HAP-1 (cell line): ENCODE measurements at regions not wholly inside any gene's neighbourhood (a gene's known extent, or its start where the extent isn't known, plus 50 kb on each side); places are given as distances from the start of the nearest gene placed in this dataset.

Experiments used
- DNase-seq, 2 experiments: peaks; one replicate each; pipeline ENCODE4 v3.0.0-alpha.2; 2016 to 2020; ENCODE audit warnings: low spot score in 2 of 2
- H3K27me3 ChIP-seq: fragments of 250-450 bp; sonication (Bioruptor Pico); 2 replicates; pipeline ENCODE4 v1.5.1; 2020; ENCODE audit warnings: low read depth, mild to moderate bottlenecking, moderate library complexity
- H3K36me3 ChIP-seq: fragments of 250-450 bp; sonication (Bioruptor Pico); replicated peaks from 2 replicates; pipeline ENCODE4 v1.5.1; 2020; ENCODE audit warnings: mild to moderate bottlenecking
- H3K4me1 ChIP-seq: fragments of 250-450 bp; sonication (Bioruptor Pico); 2 replicates; pipeline ENCODE4 v1.5.1; 2020; ENCODE audit warnings: mild to moderate bottlenecking
- H3K4me3 ChIP-seq: fragments of 250-450 bp; sonication (Bioruptor Pico); 2 replicates; pipeline ENCODE4 v1.5.1; 2020; ENCODE audit warnings: mild to moderate bottlenecking, moderate library complexity
- H3K9me3 ChIP-seq: fragments of 250-450 bp; sonication (Bioruptor Pico); 2 replicates; pipeline ENCODE4 v1.5.1; 2020; ENCODE audit warnings: mild to moderate bottlenecking, moderate library complexity
- in situ Hi-C: fragments of 300-500 bp; cut with MboI; formaldehyde crosslinking; loops from 3 replicates; pipeline ENCODE4 v1.14.3; 2020; ENCODE audit warnings: low sequenced_read_pairs, inconsistent platforms, mixed read lengths

GRCh38 chr6:23678626-23679025 lies 447.4 kb upstream of the NRSN1 start:
- H3K4me1 ChIP-seq = no peaks in the 10 kb centered on the region
- in situ Hi-C loops = no loop called here

GRCh38 chr6:23681743-23682142 lies 444.3 kb upstream of the NRSN1 start:
- in situ Hi-C loops = no loop called here
- DNase-seq = no peak

More at GRCh38 chr6:23678626-23679025, 447.4 kb upstream of the NRSN1 start:
- Histone ChIP-seq H3K4me3 (no peak overlapping the region), H3K27me3 (no peaks in the 10 kb centered on the region), H3K9me3 (no peaks in the 10 kb centered on the region), H3K36me3 (no peaks in the 10 kb centered on the region)
- no peak for DNase-seq

DNA sequence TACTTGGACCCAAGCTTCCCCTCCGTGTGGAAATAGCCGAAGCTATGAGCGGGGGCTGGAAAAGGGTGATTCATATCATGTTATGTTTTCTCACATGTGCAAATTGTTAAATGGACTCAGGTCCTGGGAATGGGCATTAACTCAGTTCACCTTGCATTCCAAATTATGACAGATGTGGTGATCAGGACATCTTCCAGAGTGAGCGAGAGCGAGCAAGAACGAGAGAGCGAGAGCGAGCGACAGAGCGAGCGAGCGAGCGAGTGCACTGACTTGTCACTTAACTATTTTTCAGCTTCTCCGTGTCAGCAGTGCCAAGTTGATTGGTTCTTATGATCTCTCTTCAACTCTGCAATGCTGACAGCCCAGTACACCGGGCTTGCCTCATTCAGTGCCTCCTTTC lies 437.4 kb upstream of the NRSN1 start:
- Histone ChIP-seq H3K9me3 (no peaks in the 10 kb centered on the region), H3K4me3 (no peak overlapping the region), H3K4me1 (peaks cover 11% of the 10 kb centered on the region), H3K27me3 (no peaks in the 10 kb centered on the region), H3K36me3 (no peaks in the 10 kb centered on the region)
- DNase-seq = no peak
- in situ Hi-C loops = no loop called here

More at GRCh38 chr6:23681743-23682142, 444.3 kb upstream of the NRSN1 start:
- no peaks in the 10 kb centered on the region for H3K9me3 ChIP-seq
- H3K4me1 ChIP-seq = no peaks in the 10 kb centered on the region
- H3K36me3 ChIP-seq = no peaks in the 10 kb centered on the region
- no peaks in the 10 kb centered on the region for H3K27me3 ChIP-seq
- no peak overlapping the region for H3K4me3 ChIP-seq

- DNase-seq = no peak
These were observed 435.5 kb upstream of the NRSN1 start for GRCh38 chr6:23690453-23691049.

GRCh38 chr6:23692184-23692583 lies 433.8 kb upstream of the NRSN1 start:
- H3K4me3 ChIP-seq = no peak overlapping the region
- in situ Hi-C loops = no loop called here
- H3K36me3 ChIP-seq = no peaks in the 10 kb centered on the region
- peaks cover 11% of the 10 kb centered on the region for H3K4me1 ChIP-seq
- H3K9me3 ChIP-seq = no peaks in the 10 kb centered on the region
- no peak for DNase-seq
- no peaks in the 10 kb centered on the region for H3K27me3 ChIP-seq

More at GRCh38 chr6:23690453-23691049, 435.5 kb upstream of the NRSN1 start:
- no peaks in the 10 kb centered on the region for H3K27me3 ChIP-seq
- in situ Hi-C loops = no loop called here
- no peaks in the 10 kb centered on the region for H3K36me3 ChIP-seq
- H3K4me3 ChIP-seq = no peak overlapping the region
- peaks cover 11% of the 10 kb centered on the region for H3K4me1 ChIP-seq
- no peaks in the 10 kb centered on the region for H3K9me3 ChIP-seq

- Histone ChIP-seq H3K9me3 (no peaks in the 10 kb centered on the region), H3K36me3 (no peaks in the 10 kb centered on the region), H3K27me3 (no peaks in the 10 kb centered on the region), H3K4me3 (no peak overlapping the region), H3K4me1 (peaks cover 5% of the 10 kb centered on the region)
- in situ Hi-C loops = no loop called here
- no peak for DNase-seq
These were observed 429.0 kb upstream of the NRSN1 start for GRCh38 chr6:23696992-23697391.

DNA sequence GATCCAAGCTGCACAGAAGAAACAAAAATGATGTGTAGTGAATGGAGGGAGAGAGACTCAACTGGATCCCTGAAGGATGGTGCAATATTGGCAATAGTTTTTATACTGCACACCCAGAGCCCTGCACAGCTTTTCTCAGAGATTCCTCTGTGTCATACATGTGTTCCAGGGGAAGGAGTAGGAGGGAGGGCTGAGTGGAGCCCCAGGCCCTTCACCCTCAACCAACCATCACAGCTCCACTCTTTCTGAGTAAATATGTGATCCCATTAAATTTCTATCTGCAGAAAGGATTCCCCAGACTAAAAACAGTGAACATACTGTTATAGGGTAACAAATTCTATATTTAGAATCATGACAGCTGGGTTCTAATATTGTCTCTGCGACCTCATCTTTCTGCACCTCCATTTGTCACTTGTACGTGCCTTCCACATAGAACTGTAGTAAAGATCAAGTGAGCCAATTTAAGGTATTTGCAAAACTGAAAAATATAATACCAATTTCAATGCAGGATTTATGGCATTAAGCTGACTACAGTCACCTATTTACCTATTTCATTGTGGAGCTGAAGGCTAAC lies 421.4 kb upstream of the NRSN1 start:
- Histone ChIP-seq H3K4me1 (no peaks in the 10 kb centered on the region), H3K4me3 (no peak overlapping the region), H3K9me3 (no peaks in the 10 kb centered on the region), H3K36me3 (no peaks in the 10 kb centered on the region), H3K27me3 (no peaks in the 10 kb centered on the region)
- no peak for DNase-seq
- in situ Hi-C loops = no loop called here

GRCh38 chr6:23705697-23706096 lies 420.3 kb upstream of the NRSN1 start:
- Histone ChIP-seq H3K9me3 (no peaks in the 10 kb centered on the region), H3K4me1 (no peaks in the 10 kb centered on the region), H3K27me3 (no peaks in the 10 kb centered on the region), H3K4me3 (no peak overlapping the region), H3K36me3 (no peaks in the 10 kb centered on the region)
- in situ Hi-C loops = no loop called here
- no peak for DNase-seq

- DNase-seq = no peak
- in situ Hi-C loops = no loop called here
These were observed 413.3 kb upstream of the NRSN1 start for GRCh38 chr6:23712756-23713155.

DNA sequence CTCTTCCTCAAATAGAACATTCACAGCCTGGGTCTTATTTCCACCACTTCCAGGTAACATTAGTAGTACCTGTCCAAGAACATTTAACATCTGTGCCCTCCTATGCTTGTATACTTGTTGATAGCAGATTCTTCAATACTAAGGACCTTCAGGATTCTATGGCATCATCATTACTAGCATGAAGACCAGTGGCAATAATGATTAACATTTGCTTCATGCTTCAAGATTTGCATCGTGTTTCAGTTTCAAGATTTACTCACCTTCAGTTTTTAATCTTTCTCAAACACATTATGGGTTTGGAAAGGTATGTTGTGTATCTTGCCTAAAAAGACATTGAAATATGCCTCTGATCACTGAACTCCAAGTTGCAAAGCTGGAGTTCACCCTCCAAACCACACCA lies 412.8 kb upstream of the NRSN1 start:
- no peaks in the 10 kb centered on the region for H3K9me3 ChIP-seq
- H3K27me3 ChIP-seq = 0 out of 2 replicates have a peak, but pooled peaks cover 2% of the 10 kb centered on the region
- no peak overlapping the region for H3K4me3 ChIP-seq
- no peaks in the 10 kb centered on the region for H3K4me1 ChIP-seq
- no peaks in the 10 kb centered on the region for H3K36me3 ChIP-seq
- DNase-seq = no peak
- in situ Hi-C loops = no loop called here

More at GRCh38 chr6:23712756-23713155, 413.3 kb upstream of the NRSN1 start:
- H3K36me3 ChIP-seq = no peaks in the 10 kb centered on the region
- no peaks in the 10 kb centered on the region for H3K9me3 ChIP-seq
- H3K4me3 ChIP-seq = no peak overlapping the region
- 0 out of 2 replicates have a peak, but pooled peaks cover 2% of the 10 kb centered on the region for H3K27me3 ChIP-seq
- H3K4me1 ChIP-seq = no peaks in the 10 kb centered on the region

GRCh38 chr6:23728707-23729106 lies 397.3 kb upstream of the NRSN1 start:
- Histone ChIP-seq H3K4me1 (no peaks in the 10 kb centered on the region), H3K27me3 (0 out of 2 replicates have a peak, but pooled peaks cover 2% of the 10 kb centered on the region), H3K9me3 (no peaks in the 10 kb centered on the region), H3K4me3 (no peak overlapping the region), H3K36me3 (no peaks in the 10 kb centered on the region)
- no peak for DNase-seq
- in situ Hi-C loops = no loop called here

DNA sequence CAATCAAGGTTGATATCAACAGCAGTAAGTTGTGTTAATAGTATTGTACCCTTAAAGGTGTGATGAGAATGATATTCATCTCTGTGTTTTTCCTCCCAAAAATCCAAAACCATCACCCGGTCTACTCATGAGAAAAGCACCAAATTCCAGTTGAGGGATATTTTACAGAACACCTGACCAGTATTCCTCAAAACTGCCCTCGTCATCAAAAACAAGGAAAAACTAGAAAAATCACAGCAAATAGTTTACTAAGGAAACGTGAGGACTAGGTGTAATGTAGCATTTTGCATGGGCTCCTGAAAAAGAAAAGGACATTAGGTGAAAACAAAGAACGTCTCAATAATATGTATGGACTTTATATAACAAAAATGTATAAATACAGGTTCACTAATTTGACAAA lies 394.4 kb upstream of the NRSN1 start:
- no peaks in the 10 kb centered on the region for H3K9me3 ChIP-seq
- H3K27me3 ChIP-seq = 0 out of 2 replicates have a peak, but pooled peaks cover 2% of the 10 kb centered on the region
- no peak overlapping the region for H3K4me3 ChIP-seq
- H3K36me3 ChIP-seq = no peaks in the 10 kb centered on the region
- no peak for DNase-seq
- no peaks in the 10 kb centered on the region for H3K4me1 ChIP-seq
- in situ Hi-C loops = no loop called here

GRCh38 chr6:23732521-23732920 lies 393.5 kb upstream of the NRSN1 start:
- DNase-seq = no peak
- Histone ChIP-seq H3K9me3 (no peaks in the 10 kb centered on the region), H3K4me1 (no peaks in the 10 kb centered on the region), H3K27me3 (0 out of 2 replicates have a peak, but pooled peaks cover 2% of the 10 kb centered on the region), H3K36me3 (no peaks in the 10 kb centered on the region), H3K4me3 (no peak overlapping the region)
- in situ Hi-C loops = no loop called here

- DNase-seq = no peak
- no peaks in the 10 kb centered on the region for H3K27me3 ChIP-seq
- no peaks in the 10 kb centered on the region for H3K36me3 ChIP-seq
- in situ Hi-C loops = no loop called here
- H3K4me1 ChIP-seq = no peaks in the 10 kb centered on the region
- no peak overlapping the region for H3K4me3 ChIP-seq
- H3K9me3 ChIP-seq = no peaks in the 10 kb centered on the region; the same call in 1 of the 2 replicates
These were observed 390.9 kb upstream of the NRSN1 start for GRCh38 chr6:23735151-23735550.
